GM13976 (cell line): ENCODE measurements at regions not wholly inside any gene's neighbourhood (a gene's known extent, or its start where the extent isn't known, plus 50 kb on each side); places are given as distances from the start of the nearest gene placed in this dataset.

ENCODE experiments used
- DNase-seq: peaks from one replicate; pipeline ENCODE4 v3.0.0; 2012; ENCODE audit warnings: low spot score
- CTCF ChIP-seq: IDR thresholded peaks from 2 replicates; pipeline ENCODE4 v1.5.1; 2012; ENCODE audit warnings: borderline replicate concordance, mild to moderate bottlenecking; ENCODE audit not compliant: insufficient read depth; ENCODE audit errors: extremely low read depth, missing control alignments, control extremely low read depth
- in situ Hi-C: fragments of 300-500 bp; cut with MboI; formaldehyde crosslinking; loops from one replicate; pipeline ENCODE4 v1.12.0; 2022; ENCODE audit warnings: low sequenced_read_pairs, mixed read lengths, inconsistent platforms; ENCODE audit not compliant: unreplicated experiment

- in situ Hi-C loops, result no loop called here
- no peak for DNase-seq
- no peak for TF ChIP-seq CTCF
These were observed 67.8 kb upstream of the EPHA5 start for GRCh38 chr4:65738134-65738533.

DNA sequence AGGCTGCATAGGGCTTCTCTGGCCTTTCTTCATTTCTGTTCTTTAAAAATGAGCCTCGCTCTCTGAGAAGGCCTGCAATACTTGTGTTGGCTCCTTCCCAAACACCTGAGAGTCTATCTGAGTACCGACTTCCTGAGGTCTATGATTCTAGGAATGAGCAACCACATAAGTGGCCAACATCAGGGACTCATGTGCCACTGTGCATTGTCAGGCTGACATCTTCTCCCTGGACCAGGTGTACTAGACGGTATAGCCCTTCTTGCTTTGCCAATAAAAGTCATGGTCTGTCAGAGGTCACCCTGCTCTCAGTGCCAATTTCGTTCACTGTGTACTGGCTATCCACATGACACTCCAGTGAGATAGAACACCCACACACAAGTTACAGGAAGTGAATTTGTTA lies 67.4 kb upstream of the EPHA5 start:
- no peak for DNase-seq
- no peak for TF ChIP-seq CTCF
- in situ Hi-C loops, result no loop called here

GRCh38 chr4:65724973-65725372 lies 54.7 kb upstream of the EPHA5 start:
- no peak for DNase-seq
- no peak for TF ChIP-seq CTCF
- in situ Hi-C loops, result no loop called here
